OCI-LY1 (cell line): ENCODE measurements at regions not wholly inside any gene's neighbourhood (a gene's known extent, or its start where the extent isn't known, plus 50 kb on each side); places are given as distances from the start of the nearest gene placed in this dataset.

Source experiments
- H2AFZ ChIP-seq: fragments of 200-600 bp; sonication (generic), shearing (Covaris generic); 2 replicates; pipeline ENCODE4 v1.6.0; 2014; ENCODE audit warnings: antibody characterized with exemption, mild to moderate bottlenecking, low read length
- H3F3A ChIP-seq: fragments of 200-600 bp; sonication (generic), shearing (Covaris generic); 2 replicates; pipeline ENCODE4 v1.6.0; 2014; ENCODE audit warnings: mild to moderate bottlenecking, antibody characterized with exemption, low read length, moderate library complexity; ENCODE audit not compliant: insufficient read depth
- H3K27ac ChIP-seq: fragments of 200-600 bp; sonication (generic); 2 replicates; pipeline ENCODE4 v1.5.1; 2014; ENCODE audit warnings: low read length, mixed run types, mild to moderate bottlenecking, low read depth; ENCODE audit not compliant: poor library complexity, severe bottlenecking
- H3K27me3 ChIP-seq: fragments of 200-600 bp; sonication (generic); 2 replicates; pipeline ENCODE4 v1.6.0; 2014; ENCODE audit warnings: antibody characterized with exemption, mild to moderate bottlenecking, low read length, moderate library complexity; ENCODE audit not compliant: insufficient read depth
- H3K36me3 ChIP-seq: fragments of 200-600 bp; sonication (generic); 2 replicates; pipeline ENCODE4 v1.6.1; 2014; ENCODE audit warnings: mild to moderate bottlenecking, antibody characterized with exemption, low read length, moderate library complexity, mixed read lengths; ENCODE audit not compliant: insufficient read depth
- H3K4me1 ChIP-seq: fragments of 200-600 bp; sonication (generic); 2 replicates; pipeline ENCODE4 v1.5.1; 2014; ENCODE audit warnings: mild to moderate bottlenecking, low read length, moderate library complexity; ENCODE audit not compliant: insufficient read depth, severe bottlenecking
- H3K4me2 ChIP-seq: fragments of 200-600 bp; sonication (generic), shearing (Covaris generic); 2 replicates; pipeline ENCODE4 v1.6.1; 2014; ENCODE audit warnings: low read length
- H3K4me3 ChIP-seq: fragments of 200-600 bp; sonication (generic); 2 replicates; pipeline ENCODE4 v1.5.1; 2014; ENCODE audit warnings: low read length, low read depth, mild to moderate bottlenecking, mixed read lengths; ENCODE audit not compliant: poor library complexity, severe bottlenecking
- H3K79me2 ChIP-seq: fragments of 200-600 bp; shearing (Covaris generic); 2 replicates; pipeline ENCODE4 v1.6.1; 2016; ENCODE audit warnings: mixed run types, low read length, mixed read lengths; ENCODE audit not compliant: insufficient read depth
- H3K9ac ChIP-seq: fragments of 200-600 bp; sonication (generic), shearing (Covaris generic); 2 replicates; pipeline ENCODE4 v1.6.1; 2014; ENCODE audit warnings: mild to moderate bottlenecking, low read length, mixed read lengths
- H3K9me2 ChIP-seq: fragments of 200-600 bp; sonication (generic), shearing (Covaris generic); 2 replicates; pipeline ENCODE4 v1.6.1; 2014; ENCODE audit warnings: low read depth, mild to moderate bottlenecking, low read length, mixed read lengths
- H3K9me3 ChIP-seq: fragments of 200-600 bp; shearing (Covaris generic); 2 replicates; pipeline ENCODE4 v1.6.1; 2014; ENCODE audit warnings: low read length, mixed read lengths
- H4K20me1 ChIP-seq: fragments of 200-600 bp; sonication (generic), shearing (Covaris generic); 2 replicates; pipeline ENCODE4 v1.6.0; 2016; ENCODE audit warnings: mild to moderate bottlenecking, low read length; ENCODE audit not compliant: insufficient read depth
- EZH2 ChIP-seq: fragments of 200-600 bp; sonication (generic), shearing (Covaris generic); IDR thresholded peaks from 2 replicates; pipeline ENCODE4 v1.8.0; 2017; ENCODE audit warnings: borderline replicate concordance, mixed run types, mild to moderate bottlenecking, antibody characterized with exemption, low read length, moderate library complexity, mixed read lengths
- TF ChIP-seq, protein P1 (sequence below): fragments of 200-600 bp; sonication (generic), shearing (Covaris generic); IDR thresholded peaks from 2 replicates; pipeline ENCODE4 v1.5.1; 2017; ENCODE audit warnings: mild to moderate bottlenecking, antibody characterized with exemption, low read length, moderate library complexity, mixed read lengths

DNA sequence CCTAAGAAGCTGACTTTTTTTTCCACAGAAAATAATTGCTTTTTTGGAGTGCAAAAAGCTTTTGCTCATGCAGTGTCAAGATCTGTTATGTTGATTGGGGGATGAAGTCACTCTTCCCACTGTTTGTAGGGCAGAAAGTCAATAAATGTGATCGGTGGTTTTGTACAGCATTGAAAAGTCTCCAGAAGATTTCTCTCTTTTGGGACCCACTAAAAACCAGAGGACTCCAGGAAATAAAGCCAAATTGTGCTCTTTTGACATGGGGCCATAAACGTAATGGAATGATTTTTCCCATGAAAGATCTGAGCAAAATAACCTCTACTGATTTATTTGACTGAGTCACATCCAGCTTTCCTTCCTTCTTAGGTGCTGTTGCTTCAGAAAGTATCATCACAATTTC, 122.5 kb downstream of the SNAPC1 start:
- H3K27me3 ChIP-seq: no peaks in the 10 kb centered on the region
- H4K20me1 ChIP-seq: no peaks in the 10 kb centered on the region
- no peaks in the 10 kb centered on the region for H3K36me3 ChIP-seq
- no peaks in the 10 kb centered on the region for H3K79me2 ChIP-seq
- H3K9me2 ChIP-seq: no peaks in the 10 kb centered on the region
- H3K27ac ChIP-seq: no peak overlapping the region
- no peaks in the 10 kb centered on the region for H3K4me1 ChIP-seq
- no peak overlapping the region for H3K9ac ChIP-seq
- TF ChIP-seq EZH2: no peak
- TF ChIP-seq, protein P1, sequence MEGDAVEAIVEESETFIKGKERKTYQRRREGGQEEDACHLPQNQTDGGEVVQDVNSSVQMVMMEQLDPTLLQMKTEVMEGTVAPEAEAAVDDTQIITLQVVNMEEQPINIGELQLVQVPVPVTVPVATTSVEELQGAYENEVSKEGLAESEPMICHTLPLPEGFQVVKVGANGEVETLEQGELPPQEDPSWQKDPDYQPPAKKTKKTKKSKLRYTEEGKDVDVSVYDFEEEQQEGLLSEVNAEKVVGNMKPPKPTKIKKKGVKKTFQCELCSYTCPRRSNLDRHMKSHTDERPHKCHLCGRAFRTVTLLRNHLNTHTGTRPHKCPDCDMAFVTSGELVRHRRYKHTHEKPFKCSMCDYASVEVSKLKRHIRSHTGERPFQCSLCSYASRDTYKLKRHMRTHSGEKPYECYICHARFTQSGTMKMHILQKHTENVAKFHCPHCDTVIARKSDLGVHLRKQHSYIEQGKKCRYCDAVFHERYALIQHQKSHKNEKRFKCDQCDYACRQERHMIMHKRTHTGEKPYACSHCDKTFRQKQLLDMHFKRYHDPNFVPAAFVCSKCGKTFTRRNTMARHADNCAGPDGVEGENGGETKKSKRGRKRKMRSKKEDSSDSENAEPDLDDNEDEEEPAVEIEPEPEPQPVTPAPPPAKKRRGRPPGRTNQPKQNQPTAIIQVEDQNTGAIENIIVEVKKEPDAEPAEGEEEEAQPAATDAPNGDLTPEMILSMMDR: no peak
- H2AFZ ChIP-seq: no peak overlapping the region
- no peaks in the 10 kb centered on the region for H3F3A ChIP-seq
- H3K4me2 ChIP-seq: no peak overlapping the region
- H3K9me3 ChIP-seq: no peaks in the 10 kb centered on the region
- no peak overlapping the region for H3K4me3 ChIP-seq

DNA sequence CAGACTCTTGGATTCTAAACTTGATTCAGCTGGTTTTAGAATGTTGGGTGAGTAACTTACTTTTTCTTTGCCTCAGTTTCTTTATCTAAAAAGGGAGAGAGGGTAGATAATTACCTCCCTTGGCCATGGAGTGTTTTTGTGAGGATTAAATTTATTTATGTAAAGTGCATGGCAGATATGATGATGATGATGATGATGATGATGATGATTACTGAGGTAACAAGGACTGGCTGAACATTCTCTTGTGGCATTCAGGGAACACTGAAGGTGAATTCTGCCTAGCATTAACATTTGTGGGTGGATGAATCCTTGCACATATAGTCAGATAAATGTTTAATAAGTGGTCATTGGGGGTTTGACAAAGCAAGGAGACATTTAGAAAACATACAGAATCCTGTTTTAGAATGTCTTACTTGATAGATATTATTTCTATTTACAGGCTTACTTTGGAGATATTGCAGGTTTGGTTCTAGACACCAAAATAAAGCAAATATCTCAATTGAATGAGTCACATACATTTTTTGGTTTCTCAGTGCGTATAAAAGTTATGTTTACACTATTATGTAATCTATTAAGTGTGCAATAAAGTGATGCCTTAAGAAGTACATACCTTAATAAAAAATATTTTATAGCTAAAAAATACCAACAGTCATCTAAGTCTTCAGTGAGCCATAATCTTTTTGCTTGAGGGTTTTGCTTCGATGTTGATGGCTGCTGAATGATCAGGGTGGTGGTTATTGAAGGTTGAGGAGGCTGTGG, 123.2 kb downstream of the SNAPC1 start:
- no peaks in the 10 kb centered on the region for H3K79me2 ChIP-seq
- H3K27ac ChIP-seq: no peak overlapping the region
- H4K20me1 ChIP-seq: no peaks in the 10 kb centered on the region
- no peaks in the 10 kb centered on the region for H3K36me3 ChIP-seq
- H3K9ac ChIP-seq: no peak overlapping the region
- peaks cover 5% of the 10 kb centered on the region for H3K4me1 ChIP-seq
- no peaks in the 10 kb centered on the region for H3F3A ChIP-seq
- TF ChIP-seq EZH2: no peak
- TF ChIP-seq, protein P1: no peak
- H3K9me2 ChIP-seq: no peaks in the 10 kb centered on the region
- no peak overlapping the region for H2AFZ ChIP-seq
- H3K4me2 ChIP-seq: no peak overlapping the region
- no peaks in the 10 kb centered on the region for H3K27me3 ChIP-seq
- H3K9me3 ChIP-seq: no peaks in the 10 kb centered on the region
- no peak overlapping the region for H3K4me3 ChIP-seq

DNA sequence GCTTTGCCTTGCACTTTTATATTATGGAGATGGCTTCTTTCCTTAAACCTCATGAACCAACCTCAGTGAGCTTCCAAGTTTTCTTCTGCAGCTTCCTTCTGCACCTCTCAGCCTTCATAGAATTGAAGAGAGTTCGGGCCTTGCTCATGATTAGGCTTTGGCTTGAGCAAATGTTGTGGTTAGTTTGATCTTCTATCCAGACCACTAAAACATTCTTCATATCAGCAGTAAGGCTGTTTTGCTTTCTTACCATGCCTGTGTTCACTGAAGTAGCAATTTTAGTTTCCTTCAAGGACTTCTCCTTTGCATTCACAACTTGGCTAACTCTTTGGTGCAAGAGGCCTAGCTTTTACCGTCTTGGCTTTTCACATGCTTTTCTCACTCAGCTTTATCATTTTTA, 125.4 kb downstream of the SNAPC1 start:
- peaks cover 5% of the 10 kb centered on the region for H3K4me1 ChIP-seq
- no peaks in the 10 kb centered on the region for H3K36me3 ChIP-seq
- H3K27ac ChIP-seq: no peak overlapping the region
- H3K79me2 ChIP-seq: no peaks in the 10 kb centered on the region
- H2AFZ ChIP-seq: no peak overlapping the region
- H3K9ac ChIP-seq: no peak overlapping the region
- TF ChIP-seq, protein P1: no peak
- TF ChIP-seq EZH2: no peak
- H4K20me1 ChIP-seq: no peaks in the 10 kb centered on the region
- no peaks in the 10 kb centered on the region for H3F3A ChIP-seq
- H3K4me3 ChIP-seq: no peak overlapping the region
- H3K9me3 ChIP-seq: no peaks in the 10 kb centered on the region
- no peak overlapping the region for H3K4me2 ChIP-seq
- no peaks in the 10 kb centered on the region for H3K9me2 ChIP-seq
- H3K27me3 ChIP-seq: no peaks in the 10 kb centered on the region
